ENCODE measurements at regions not wholly inside any gene's neighbourhood (a gene's known extent, or its start where the extent isn't known, plus 50 kb on each side); places are given as distances from the start of the nearest gene placed in this dataset.

DNA sequence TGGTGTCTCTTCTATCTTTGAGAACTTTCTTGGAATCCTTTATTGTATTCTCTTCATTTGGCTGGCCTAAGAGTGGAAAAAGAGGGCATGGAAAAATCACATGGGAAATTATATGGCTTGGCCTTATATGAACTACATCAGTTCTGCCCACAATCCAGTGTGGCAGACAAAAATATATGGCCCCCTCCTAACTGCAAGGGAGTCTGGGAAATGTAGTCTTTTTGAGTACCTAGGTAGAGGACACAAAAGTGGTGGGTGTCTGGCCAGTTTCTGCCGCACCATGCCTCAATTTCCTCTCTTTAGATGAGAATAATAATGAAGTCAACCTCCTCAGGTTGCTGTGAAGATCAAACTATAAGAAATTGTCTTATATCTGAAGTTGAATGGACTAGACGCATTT lies 109.3 kb downstream of the SCP2D1 start:
- TF ChIP-seq, protein P1, sequence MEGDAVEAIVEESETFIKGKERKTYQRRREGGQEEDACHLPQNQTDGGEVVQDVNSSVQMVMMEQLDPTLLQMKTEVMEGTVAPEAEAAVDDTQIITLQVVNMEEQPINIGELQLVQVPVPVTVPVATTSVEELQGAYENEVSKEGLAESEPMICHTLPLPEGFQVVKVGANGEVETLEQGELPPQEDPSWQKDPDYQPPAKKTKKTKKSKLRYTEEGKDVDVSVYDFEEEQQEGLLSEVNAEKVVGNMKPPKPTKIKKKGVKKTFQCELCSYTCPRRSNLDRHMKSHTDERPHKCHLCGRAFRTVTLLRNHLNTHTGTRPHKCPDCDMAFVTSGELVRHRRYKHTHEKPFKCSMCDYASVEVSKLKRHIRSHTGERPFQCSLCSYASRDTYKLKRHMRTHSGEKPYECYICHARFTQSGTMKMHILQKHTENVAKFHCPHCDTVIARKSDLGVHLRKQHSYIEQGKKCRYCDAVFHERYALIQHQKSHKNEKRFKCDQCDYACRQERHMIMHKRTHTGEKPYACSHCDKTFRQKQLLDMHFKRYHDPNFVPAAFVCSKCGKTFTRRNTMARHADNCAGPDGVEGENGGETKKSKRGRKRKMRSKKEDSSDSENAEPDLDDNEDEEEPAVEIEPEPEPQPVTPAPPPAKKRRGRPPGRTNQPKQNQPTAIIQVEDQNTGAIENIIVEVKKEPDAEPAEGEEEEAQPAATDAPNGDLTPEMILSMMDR (IDR thresholded peaks at IDR 0.05), result no peak
- TF ChIP-seq POLR2AphosphoS5 (IDR thresholded peaks at IDR 0.05) (no peak), POLR2A (IDR thresholded peaks at IDR 0.05) (no peak), EP300 (IDR thresholded peaks at IDR 0.05) (no peak)
